DND-41 (cell line): ENCODE measurements at regions not wholly inside any gene's neighbourhood (a gene's known extent, or its start where the extent isn't known, plus 50 kb on each side); places are given as distances from the start of the nearest gene placed in this dataset.
"Not testable (repeated sequence)": the region's sequence is repeated elsewhere in the genome, so short reads cannot be mapped to it uniquely, and the experiment has no call there.

ENCODE experiments used
- ATAC-seq: fragments of 200-7000 bp; cut with Tn5 transposase; 3 replicates; pipeline ENCODE4 v1.9.1; 2021; ENCODE audit warnings: low read depth; ENCODE audit not compliant: insufficient read depth
- DNase-seq: peaks from one replicate; pipeline ENCODE4 v3.0.0-alpha.2; 2020
- H2AFZ ChIP-seq: 2 replicates; pipeline ENCODE4 v1.6.0; 2012; ENCODE audit warnings: low read depth, low read length
- H3K27ac ChIP-seq: 2 replicates; pipeline ENCODE4 v1.5.1; 2012; ENCODE audit warnings: low read length, inconsistent platforms
- H3K27me3 ChIP-seq: fragments of 200-600 bp; sonication (generic); 2 replicates; pipeline ENCODE4 v1.6.0; 2012; ENCODE audit warnings: low read length, mild to moderate bottlenecking, inconsistent platforms; ENCODE audit not compliant: insufficient read depth, poor library complexity
- H3K36me3 ChIP-seq: 2 replicates; pipeline ENCODE4 v1.5.1; 2012; ENCODE audit warnings: low read length, inconsistent platforms; ENCODE audit not compliant: insufficient read depth
- H3K4me1 ChIP-seq: 2 replicates; pipeline ENCODE4 v1.5.1; 2012; ENCODE audit warnings: mild to moderate bottlenecking, low read length; ENCODE audit not compliant: insufficient read depth
- H3K4me2 ChIP-seq: 2 replicates; pipeline ENCODE4 v1.6.0; 2012; ENCODE audit warnings: mild to moderate bottlenecking, moderate library complexity, low read length, inconsistent platforms; ENCODE audit not compliant: insufficient read depth
- H3K4me3 ChIP-seq, 2 experiments: fragments of 200-600 bp in 1 of 2; shearing (Covaris generic) in 1 of 2; 2 replicates each; pipeline ENCODE4 v1.5.1; 2012 to 2016; ENCODE audit warnings: inconsistent platforms in 2 of 2, low read length in 2 of 2, mild to moderate bottlenecking in 2 of 2, low read depth in 1 of 2, moderate library complexity in 1 of 2
- H3K79me2 ChIP-seq: 2 replicates; pipeline ENCODE4 v1.6.0; 2012; ENCODE audit warnings: low read length, inconsistent platforms; ENCODE audit not compliant: insufficient read depth
- H3K9ac ChIP-seq: 2 replicates; pipeline ENCODE4 v1.6.0; 2012; ENCODE audit warnings: low read depth, mild to moderate bottlenecking, inconsistent platforms, low read length, moderate library complexity
- H3K9me3 ChIP-seq: 2 replicates; pipeline ENCODE4 v1.5.1; 2012; ENCODE audit warnings: low read length, moderate library complexity, mild to moderate bottlenecking, inconsistent platforms; ENCODE audit not compliant: insufficient read depth, severe bottlenecking
- H4K20me1 ChIP-seq: 2 replicates; pipeline ENCODE4 v1.6.0; 2012; ENCODE audit warnings: low read length; ENCODE audit not compliant: insufficient read depth
- CTCF ChIP-seq: IDR thresholded peaks from 2 replicates; pipeline ENCODE4 v1.5.1; 2012; ENCODE audit warnings: borderline replicate concordance, low read length, moderate library complexity, mild to moderate bottlenecking; ENCODE audit not compliant: poor library complexity, severe bottlenecking; ENCODE audit errors: extremely low read depth
- EZH2 ChIP-seq: IDR thresholded peaks from 3 replicates; pipeline ENCODE4 v1.6.1; 2012; ENCODE audit warnings: borderline replicate concordance, low read depth, mild to moderate bottlenecking, moderate library complexity, low read length, inconsistent platforms; ENCODE audit not compliant: severe bottlenecking

DNA sequence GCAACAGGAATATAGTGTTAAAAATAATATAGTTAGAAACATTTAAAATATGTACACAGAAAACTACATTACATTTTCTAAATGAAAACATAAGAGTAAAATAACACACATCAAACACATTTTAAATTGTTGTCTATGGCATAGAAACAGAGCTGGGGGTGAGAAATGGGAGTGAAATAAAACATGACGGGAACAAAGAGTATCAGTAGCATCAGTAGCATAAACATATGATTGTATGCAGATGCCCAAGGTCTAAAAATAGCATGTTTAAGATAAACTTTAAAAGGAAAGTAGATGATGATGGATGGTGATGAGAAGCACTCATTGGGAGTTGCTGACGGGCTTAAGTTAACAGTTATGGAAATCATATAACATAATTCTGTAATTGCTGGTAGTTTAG, 1221.7 kb upstream of the SPRY2 start:
- no peak overlapping the region for H3K9ac ChIP-seq
- DNase-seq: no peak
- no peaks in the 10 kb centered on the region for H3K9me3 ChIP-seq
- no peaks in the 10 kb centered on the region for H3K4me1 ChIP-seq
- no peaks in the 10 kb centered on the region for H3K79me2 ChIP-seq
- no peaks in the 10 kb centered on the region for H3K36me3 ChIP-seq
- no peaks in the 10 kb centered on the region for H4K20me1 ChIP-seq
- no peak for ATAC-seq
- no peak overlapping the region for H3K4me3 ChIP-seq
- TF ChIP-seq EZH2 (no peak), CTCF (no peak)
- no peak overlapping the region for H3K27ac ChIP-seq
- H2AFZ ChIP-seq: no peak overlapping the region
- no peaks in the 10 kb centered on the region for H3K27me3 ChIP-seq
- no peak overlapping the region for H3K4me2 ChIP-seq

GRCh38 chr13:81551036-81551435, 1210.1 kb upstream of the SPRY2 start:
- Histone ChIP-seq H3K27me3 (no peaks in the 10 kb centered on the region), H3K27ac (no peak overlapping the region), H3K79me2 (no peaks in the 10 kb centered on the region), H3K9me3 (peaks cover 10% of the 10 kb centered on the region), H2AFZ (no peak overlapping the region), H3K4me2 (no peak overlapping the region), H4K20me1 (no peaks in the 10 kb centered on the region), H3K9ac (no peak overlapping the region), H3K36me3 (no peaks in the 10 kb centered on the region), H3K4me3 (no peak overlapping the region), H3K4me1 (no peaks in the 10 kb centered on the region)
- TF ChIP-seq EZH2: no peak
- ATAC-seq (no peak), DNase-seq (no peak)

DNA sequence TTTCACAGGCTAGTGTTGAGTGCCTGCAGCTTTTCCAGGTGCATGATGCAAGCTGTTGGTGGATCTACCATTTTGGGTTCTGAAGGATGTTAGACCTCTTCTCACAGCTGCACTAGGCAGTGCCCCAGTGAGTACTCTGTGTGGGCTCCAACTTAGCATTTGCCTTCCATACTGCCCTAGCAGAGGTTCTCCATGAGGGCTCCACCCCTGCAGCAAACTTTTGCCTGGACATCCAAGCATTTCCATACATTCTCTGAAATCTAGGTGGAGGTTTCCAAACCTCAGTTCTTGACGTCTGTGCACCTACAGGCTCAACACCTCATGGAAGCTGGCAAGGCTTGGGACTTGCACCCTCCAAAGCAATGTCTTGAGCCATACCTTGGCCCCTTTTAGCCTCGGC, 1205.4 kb upstream of the SPRY2 start:
- H4K20me1 ChIP-seq, H3K27ac ChIP-seq, H3K9ac ChIP-seq, ATAC-seq, H3K4me2 ChIP-seq, H3K27me3 ChIP-seq, H2AFZ ChIP-seq, H3K36me3 ChIP-seq, DNase-seq, H3K4me1 ChIP-seq, H3K79me2 ChIP-seq, H3K4me3 ChIP-seq: not testable (repeated sequence)
- H3K9me3 ChIP-seq: peaks cover 12% of the 10 kb centered on the region

DNA sequence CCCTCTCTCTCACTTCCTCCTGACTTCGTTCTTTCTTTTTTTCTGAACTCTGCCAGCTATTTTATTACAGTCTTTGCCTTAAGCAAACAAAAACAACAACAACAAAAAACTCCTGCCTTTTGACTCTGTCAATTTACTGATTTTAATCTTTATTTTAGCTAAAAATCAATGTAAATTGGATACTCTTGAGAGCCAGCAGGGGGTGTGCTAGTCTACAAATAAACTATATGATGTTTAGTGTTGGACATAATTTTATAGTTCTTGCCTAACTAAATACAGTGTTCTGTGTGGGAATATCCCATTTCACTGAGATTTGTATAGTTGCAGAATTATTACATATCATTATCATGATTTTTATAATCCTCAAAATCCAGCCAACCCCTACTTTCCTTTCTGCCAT, 1199.9 kb upstream of the SPRY2 start:
- Histone ChIP-seq H3K27me3 (no peaks in the 10 kb centered on the region), H2AFZ (no peak overlapping the region), H3K79me2 (no peaks in the 10 kb centered on the region), H3K4me1 (no peaks in the 10 kb centered on the region), H3K36me3 (no peaks in the 10 kb centered on the region), H3K9me3 (peaks cover 2% of the 10 kb centered on the region), H4K20me1 (no peaks in the 10 kb centered on the region), H3K9ac (no peak overlapping the region), H3K4me3 (no peak overlapping the region), H3K4me2 (no peak overlapping the region), H3K27ac (no peak overlapping the region)
- peak; percentile 31 for TF ChIP-seq CTCF
- no peak for TF ChIP-seq EZH2
- DNase-seq: no peak
- no peak for ATAC-seq
